Loucy (cell line): ENCODE measurements at regions not wholly inside any gene's neighbourhood (a gene's known extent, or its start where the extent isn't known, plus 50 kb on each side); places are given as distances from the start of the nearest gene placed in this dataset.

ENCODE experiments used
- H2AFZ ChIP-seq: fragments of 200-600 bp; sonication (generic); 2 replicates; pipeline ENCODE4 v1.6.0; 2016; ENCODE audit warnings: antibody characterized with exemption, mild to moderate bottlenecking, low read length, moderate library complexity
- H3F3A ChIP-seq: fragments of 200-600 bp; 2 replicates; pipeline ENCODE4 v1.6.0; 2016; ENCODE audit warnings: antibody characterized with exemption, low read depth, mild to moderate bottlenecking
- H3K27me3 ChIP-seq: fragments of 200-600 bp; sonication (generic); 2 replicates; pipeline ENCODE4 v1.6.1; 2014; ENCODE audit warnings: low read length, mild to moderate bottlenecking; ENCODE audit not compliant: insufficient read depth, poor library complexity, severe bottlenecking
- H3K36me3 ChIP-seq: fragments of 200-600 bp; sonication (generic); 2 replicates; pipeline ENCODE4 v1.6.1; 2016; ENCODE audit warnings: low read length; ENCODE audit not compliant: insufficient read depth
- H3K4me1 ChIP-seq: fragments of 200-600 bp; sonication (generic); 2 replicates; pipeline ENCODE4 v1.5.1; 2014; ENCODE audit warnings: low read length, mild to moderate bottlenecking; ENCODE audit not compliant: insufficient read depth, poor library complexity, severe bottlenecking
- H3K4me2 ChIP-seq: fragments of 200-600 bp; sonication (generic); 2 replicates; pipeline ENCODE4 v1.6.0; 2014; ENCODE audit warnings: antibody characterized with exemption, low read length, low read depth, mild to moderate bottlenecking; ENCODE audit not compliant: poor library complexity, severe bottlenecking
- H3K4me3 ChIP-seq: fragments of 200-600 bp; sonication (generic); 2 replicates; pipeline ENCODE4 v1.5.1; 2014; ENCODE audit warnings: low read length, mild to moderate bottlenecking, mixed read lengths; ENCODE audit not compliant: poor library complexity, severe bottlenecking
- H3K79me2 ChIP-seq: fragments of 200-600 bp; sonication (generic); 2 replicates; pipeline ENCODE4 v1.6.1; 2014; ENCODE audit warnings: low read length; ENCODE audit not compliant: insufficient read depth
- H3K9ac ChIP-seq: fragments of 200-600 bp; sonication (generic); 2 replicates; pipeline ENCODE4 v1.6.0; 2014; ENCODE audit warnings: mild to moderate bottlenecking, low read depth, low read length, moderate library complexity; ENCODE audit not compliant: poor library complexity, severe bottlenecking
- H3K9me2 ChIP-seq: fragments of 200-600 bp; sonication (generic); replicated peaks from 2 replicates; pipeline ENCODE4 v1.6.1; 2016; ENCODE audit warnings: low read depth, low read length, mixed read lengths
- H3K9me3 ChIP-seq: fragments of 200-600 bp; sonication (generic); 2 replicates; pipeline ENCODE4 v1.6.1; 2014; ENCODE audit warnings: mild to moderate bottlenecking, antibody characterized with exemption, low read length, low read depth; ENCODE audit not compliant: insufficient read depth
- H4K20me1 ChIP-seq: fragments of 200-600 bp; sonication (generic); 2 replicates; pipeline ENCODE4 v1.6.0; 2014; ENCODE audit warnings: antibody characterized with exemption, low read length, mild to moderate bottlenecking; ENCODE audit not compliant: insufficient read depth, poor library complexity, severe bottlenecking
- EZH2phosphoT487 ChIP-seq: fragments of 200-600 bp; IDR thresholded peaks from 2 replicates; pipeline ENCODE4 v1.6.1; 2018; ENCODE audit warnings: antibody characterized with exemption, mild to moderate bottlenecking, moderate library complexity, borderline replicate concordance
- TF ChIP-seq, protein P1 (sequence below): fragments of 200-600 bp; sonication (generic); conservative IDR thresholded peaks from 2 replicates; pipeline ENCODE4 v1.5.1; 2014; ENCODE audit warnings: mild to moderate bottlenecking, antibody characterized with exemption, low read length

GRCh38 chr5:89351222-89351621 lies 468.2 kb upstream of the MEF2C start:
- no peak overlapping the region for H2AFZ ChIP-seq
- H3K27me3 ChIP-seq = no peaks in the 10 kb centered on the region
- peaks cover 2% of the 10 kb centered on the region for H3K4me1 ChIP-seq
- no peaks in the 10 kb centered on the region for H3F3A ChIP-seq
- no peaks in the 10 kb centered on the region for H3K79me2 ChIP-seq
- H4K20me1 ChIP-seq = no peaks in the 10 kb centered on the region
- H3K36me3 ChIP-seq = no peaks in the 10 kb centered on the region
- H3K9ac ChIP-seq = no peak overlapping the region
- H3K4me2 ChIP-seq = no peak overlapping the region
- TF ChIP-seq, protein P1, sequence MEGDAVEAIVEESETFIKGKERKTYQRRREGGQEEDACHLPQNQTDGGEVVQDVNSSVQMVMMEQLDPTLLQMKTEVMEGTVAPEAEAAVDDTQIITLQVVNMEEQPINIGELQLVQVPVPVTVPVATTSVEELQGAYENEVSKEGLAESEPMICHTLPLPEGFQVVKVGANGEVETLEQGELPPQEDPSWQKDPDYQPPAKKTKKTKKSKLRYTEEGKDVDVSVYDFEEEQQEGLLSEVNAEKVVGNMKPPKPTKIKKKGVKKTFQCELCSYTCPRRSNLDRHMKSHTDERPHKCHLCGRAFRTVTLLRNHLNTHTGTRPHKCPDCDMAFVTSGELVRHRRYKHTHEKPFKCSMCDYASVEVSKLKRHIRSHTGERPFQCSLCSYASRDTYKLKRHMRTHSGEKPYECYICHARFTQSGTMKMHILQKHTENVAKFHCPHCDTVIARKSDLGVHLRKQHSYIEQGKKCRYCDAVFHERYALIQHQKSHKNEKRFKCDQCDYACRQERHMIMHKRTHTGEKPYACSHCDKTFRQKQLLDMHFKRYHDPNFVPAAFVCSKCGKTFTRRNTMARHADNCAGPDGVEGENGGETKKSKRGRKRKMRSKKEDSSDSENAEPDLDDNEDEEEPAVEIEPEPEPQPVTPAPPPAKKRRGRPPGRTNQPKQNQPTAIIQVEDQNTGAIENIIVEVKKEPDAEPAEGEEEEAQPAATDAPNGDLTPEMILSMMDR = no peak
- no peak for TF ChIP-seq EZH2phosphoT487
- H3K9me2 ChIP-seq = no peaks in the 10 kb centered on the region
- no peak overlapping the region for H3K4me3 ChIP-seq
- H3K9me3 ChIP-seq = no peaks in the 10 kb centered on the region

DNA sequence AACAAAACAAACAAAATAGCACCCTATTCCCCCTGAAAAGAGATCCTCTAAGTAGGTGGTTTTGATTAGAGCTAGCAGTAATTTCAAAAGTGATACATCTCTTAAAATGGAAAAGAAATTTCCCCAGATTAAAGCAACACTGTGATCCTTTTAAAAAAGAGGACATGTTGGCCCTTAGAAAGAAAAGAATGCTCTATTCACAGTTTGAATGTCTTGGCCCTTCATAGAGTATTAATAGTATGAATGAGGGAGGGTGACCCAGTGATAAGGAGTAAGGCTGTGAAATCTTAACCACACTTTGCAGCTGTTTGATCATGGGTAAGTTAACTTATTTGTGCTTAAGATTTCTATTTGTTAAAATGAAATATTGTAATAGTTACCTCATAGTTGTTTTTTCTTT lies 467.7 kb upstream of the MEF2C start:
- Histone ChIP-seq H3K9me2 (no peaks in the 10 kb centered on the region), H3K4me1 (peaks cover 2% of the 10 kb centered on the region), H4K20me1 (no peaks in the 10 kb centered on the region), H3K9me3 (no peaks in the 10 kb centered on the region), H3K4me2 (no peak overlapping the region), H3K79me2 (no peaks in the 10 kb centered on the region), H3K9ac (no peak overlapping the region), H3K27me3 (no peaks in the 10 kb centered on the region), H2AFZ (no peak overlapping the region), H3K4me3 (no peak overlapping the region), H3K36me3 (no peaks in the 10 kb centered on the region), H3F3A (no peaks in the 10 kb centered on the region)
- no peak for TF ChIP-seq EZH2phosphoT487
- TF ChIP-seq, protein P1 = no peak

DNA sequence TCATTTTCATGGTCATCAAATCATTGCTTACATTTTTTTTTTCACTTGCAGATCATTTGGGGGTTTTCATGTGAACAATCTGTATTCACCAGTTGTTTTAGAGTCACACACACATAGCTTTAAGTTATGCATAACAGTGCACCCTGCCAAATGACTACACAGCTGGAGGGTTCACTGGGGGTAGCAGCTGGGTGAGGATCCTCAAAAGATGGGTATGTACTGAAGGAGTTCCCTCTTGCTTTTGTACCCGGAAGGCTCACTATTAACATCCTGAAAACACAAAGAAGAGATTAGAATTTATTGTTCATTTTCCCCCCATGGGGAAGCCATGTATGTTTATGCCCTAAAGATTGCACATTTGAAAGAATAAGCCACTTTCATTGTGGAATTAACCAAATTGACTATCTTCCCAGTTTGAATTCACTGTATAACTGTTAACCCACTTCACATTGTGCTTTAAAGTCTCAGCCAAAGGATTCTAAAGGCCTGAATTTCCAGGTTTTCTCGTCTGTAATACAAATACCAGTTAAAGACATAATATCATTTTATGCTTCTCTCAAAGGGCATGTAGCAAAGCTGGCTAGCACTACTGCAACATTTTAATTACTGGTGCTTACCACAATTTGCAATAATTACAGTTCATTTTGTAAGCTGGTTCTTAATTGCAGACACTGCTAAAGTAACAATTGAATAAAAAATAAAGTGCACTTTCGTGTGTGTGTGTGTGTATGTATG lies 466.4 kb upstream of the MEF2C start:
- Histone ChIP-seq H3K4me2 (no peak overlapping the region), H2AFZ (peak overlapping the region; percentile 32), H3K9me3 (no peaks in the 10 kb centered on the region), H3K9ac (no peak overlapping the region), H3K79me2 (no peaks in the 10 kb centered on the region), H3K9me2 (no peaks in the 10 kb centered on the region), H3K4me1 (peaks cover 2% of the 10 kb centered on the region), H3K27me3 (no peaks in the 10 kb centered on the region), H3F3A (no peaks in the 10 kb centered on the region), H3K4me3 (no peak overlapping the region), H4K20me1 (no peaks in the 10 kb centered on the region), H3K36me3 (no peaks in the 10 kb centered on the region)
- TF ChIP-seq EZH2phosphoT487 = no peak
- TF ChIP-seq, protein P1 = no peak
